ENCODE measurements at regions not wholly inside any gene's neighbourhood (a gene's known extent, or its start where the extent isn't known, plus 50 kb on each side); places are given as distances from the start of the nearest gene placed in this dataset.

DNA sequence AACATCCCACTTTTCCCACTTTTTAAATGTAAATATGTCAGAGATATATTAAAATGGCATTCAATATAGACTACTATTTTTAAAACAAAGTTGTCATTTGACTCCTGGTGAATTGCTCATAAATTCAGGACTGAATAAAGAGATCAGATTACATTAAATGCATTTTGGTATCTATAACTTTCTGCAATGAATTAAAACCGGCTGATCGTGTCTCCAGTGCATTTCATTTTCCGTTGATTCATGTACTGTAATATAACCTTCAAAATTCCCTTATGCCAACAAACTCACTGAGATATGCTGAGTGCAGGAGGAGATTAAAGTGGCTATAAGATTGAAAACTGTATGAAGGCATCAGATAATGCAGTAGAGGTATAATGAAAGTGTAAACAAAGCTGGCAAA lies 361.1 kb upstream of the CDIN1 start (continued):
- TF ChIP-seq, protein P1, sequence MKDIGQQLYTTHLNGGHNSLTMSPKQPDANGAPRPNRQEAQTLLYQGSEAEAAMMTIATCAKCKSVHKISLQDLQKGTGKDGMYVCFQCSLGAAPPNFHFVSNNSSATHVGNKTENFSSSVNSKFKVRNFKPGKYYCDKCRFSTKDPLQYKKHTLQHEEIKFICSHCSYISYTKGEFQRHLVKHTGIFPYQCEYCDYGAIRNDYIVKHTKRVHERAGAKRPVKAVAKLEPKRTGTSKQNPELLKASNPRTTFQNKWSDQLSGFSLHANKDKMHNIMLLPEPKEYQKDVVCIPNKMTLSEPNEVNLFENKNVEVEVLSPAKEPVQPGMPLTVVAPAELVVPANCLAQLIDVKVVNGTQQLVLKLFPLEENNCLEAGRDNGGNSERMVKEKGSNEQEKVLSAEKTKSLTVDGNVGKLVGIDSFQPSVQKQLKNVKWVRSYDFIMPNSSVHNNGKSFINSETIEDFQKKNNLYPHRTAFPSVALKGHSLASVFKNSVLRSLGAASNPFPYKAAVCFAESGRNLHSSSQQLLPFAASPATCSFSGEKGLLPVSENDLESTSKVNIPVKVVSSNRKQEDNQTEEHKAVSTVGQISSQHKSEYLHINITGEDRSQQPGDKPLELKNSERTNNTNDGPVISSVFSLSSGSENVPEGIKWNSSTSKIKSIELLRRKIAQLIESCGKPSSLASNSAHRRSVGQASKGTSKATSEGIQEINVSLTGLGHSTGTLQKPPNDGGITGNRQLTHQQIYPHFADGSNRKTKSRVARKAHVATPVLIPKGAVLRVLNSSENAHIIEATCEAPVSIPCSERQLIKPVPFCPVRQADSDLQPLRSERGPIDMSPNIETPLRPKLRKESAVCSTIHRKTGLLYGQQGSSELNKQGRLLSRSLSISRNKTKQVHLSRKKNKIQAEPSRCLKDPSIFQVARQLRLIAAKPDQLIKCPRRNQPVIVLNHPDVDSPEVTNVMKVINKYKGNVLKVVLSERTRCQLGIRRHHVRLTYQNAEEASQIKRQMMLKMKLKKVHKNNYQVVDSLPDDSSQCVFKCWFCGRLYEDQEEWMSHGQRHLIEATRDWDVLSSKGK (CRISPR knock-in tag; IDR thresholded peaks at IDR 0.05), result no peak
- TF ChIP-seq, protein P2, sequence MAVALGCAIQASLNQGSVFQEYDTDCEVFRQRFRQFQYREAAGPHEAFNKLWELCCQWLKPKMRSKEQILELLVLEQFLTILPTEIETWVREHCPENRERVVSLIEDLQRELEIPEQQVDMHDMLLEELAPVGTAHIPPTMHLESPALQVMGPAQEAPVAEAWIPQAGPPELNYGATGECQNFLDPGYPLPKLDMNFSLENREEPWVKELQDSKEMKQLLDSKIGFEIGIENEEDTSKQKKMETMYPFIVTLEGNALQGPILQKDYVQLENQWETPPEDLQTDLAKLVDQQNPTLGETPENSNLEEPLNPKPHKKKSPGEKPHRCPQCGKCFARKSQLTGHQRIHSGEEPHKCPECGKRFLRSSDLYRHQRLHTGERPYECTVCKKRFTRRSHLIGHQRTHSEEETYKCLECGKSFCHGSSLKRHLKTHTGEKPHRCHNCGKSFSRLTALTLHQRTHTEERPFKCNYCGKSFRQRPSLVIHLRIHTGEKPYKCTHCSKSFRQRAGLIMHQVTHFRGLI (CRISPR knock-in tag; IDR thresholded peaks at IDR 0.05), result no peak
- TF ChIP-seq SOX6 (IDR thresholded peaks at IDR 0.05), result no peak

DNA sequence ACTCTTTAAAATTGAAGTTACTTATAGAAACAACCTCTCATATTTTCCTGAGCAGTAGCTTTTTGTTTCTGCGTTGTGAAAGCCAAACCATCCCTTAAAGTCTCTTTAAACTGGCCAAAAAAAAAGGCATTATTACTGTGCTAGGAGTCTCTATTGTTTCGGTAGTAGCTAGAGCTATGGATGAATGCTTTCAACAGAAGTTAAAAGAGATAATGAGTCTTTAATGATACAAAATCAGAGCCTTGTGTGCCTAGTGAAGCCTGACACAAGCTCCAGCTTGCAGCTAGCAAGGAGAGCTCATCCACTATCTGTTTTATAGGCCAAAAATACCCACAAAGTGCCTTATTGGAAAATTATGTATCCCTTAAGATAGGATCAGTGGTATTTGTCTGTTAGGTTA lies 360.4 kb upstream of the CDIN1 start:
- H3K9ac ChIP-seq (ENCODE audit: insufficient read depth in 1 of 2, low read depth in 2 of 2, low read length in 2 of 2), result no peak overlapping the region
- DNase-seq (ENCODE audit: extremely low read depth in 1 of 4, low spot score in 3 of 4), result no peak
- H3K9me3 ChIP-seq (replicated peaks; ENCODE audit: control insufficient read depth, insufficient read depth, low read depth, low read length), result no peaks in the 10 kb centered on the region; the same call in 1 of the 2 replicates
- no peaks in the 10 kb centered on the region for H3K27me3 ChIP-seq (ENCODE audit: control insufficient read depth in 2 of 2, insufficient read depth in 2 of 2, low read length in 2 of 2)
- no TSS peak for BruUV-seq (replicated peaks)
- H3K27ac ChIP-seq (ENCODE audit: extremely low read depth, low read depth, low read length), result no peak overlapping the region
- H3K79me2 ChIP-seq (ENCODE audit: control insufficient read depth, insufficient read depth, low read length), result no peaks in the 10 kb centered on the region
- H3K4me3 ChIP-seq, result no peak overlapping the region
- 3% methylated on average over 2 of the region's 2 CpGs for WGBS (ENCODE audit: insufficient coverage, low coverage, missing lambda C conversion rate)
- H3K4me1 ChIP-seq (replicated peaks in 1 of 2; ENCODE audit: control insufficient read depth in 2 of 2, insufficient read depth in 2 of 2, low read length in 2 of 2), result no peaks in the 10 kb centered on the region
- H3K4me2 ChIP-seq (ENCODE audit: insufficient read depth, low read length), result no peak overlapping the region
- POLR2A ChIA-PET, result no interaction called here
- no peak overlapping the region for H2AFZ ChIP-seq (ENCODE audit: low read depth, low read length)
- H3K36me3 ChIP-seq (ENCODE audit: control insufficient read depth, insufficient read depth, low read length), result no peaks in the 10 kb centered on the region
- no peaks in the 10 kb centered on the region for H3K9me1 ChIP-seq (ENCODE audit: control insufficient read depth, insufficient read depth, low read length)
- no peak for FAIRE-seq
- intact Hi-C loops (cut with micrococcal nuclease) (no loop called here), in situ Hi-C loops (cut with MboI) (no loop called here)
- no peak for ATAC-seq
- H4K20me1 ChIP-seq (replicated peaks; ENCODE audit: control insufficient read depth, insufficient read depth, low read length), result no peaks in the 10 kb centered on the region
- CTCF ChIA-PET (ENCODE audit: low intra/inter-chr PET ratio), result no interaction called here
- TF ChIP-seq ZSCAN32 (CRISPR knock-in tag; IDR thresholded peaks at IDR 0.05), result no peak
- TF ChIP-seq, protein P3, sequence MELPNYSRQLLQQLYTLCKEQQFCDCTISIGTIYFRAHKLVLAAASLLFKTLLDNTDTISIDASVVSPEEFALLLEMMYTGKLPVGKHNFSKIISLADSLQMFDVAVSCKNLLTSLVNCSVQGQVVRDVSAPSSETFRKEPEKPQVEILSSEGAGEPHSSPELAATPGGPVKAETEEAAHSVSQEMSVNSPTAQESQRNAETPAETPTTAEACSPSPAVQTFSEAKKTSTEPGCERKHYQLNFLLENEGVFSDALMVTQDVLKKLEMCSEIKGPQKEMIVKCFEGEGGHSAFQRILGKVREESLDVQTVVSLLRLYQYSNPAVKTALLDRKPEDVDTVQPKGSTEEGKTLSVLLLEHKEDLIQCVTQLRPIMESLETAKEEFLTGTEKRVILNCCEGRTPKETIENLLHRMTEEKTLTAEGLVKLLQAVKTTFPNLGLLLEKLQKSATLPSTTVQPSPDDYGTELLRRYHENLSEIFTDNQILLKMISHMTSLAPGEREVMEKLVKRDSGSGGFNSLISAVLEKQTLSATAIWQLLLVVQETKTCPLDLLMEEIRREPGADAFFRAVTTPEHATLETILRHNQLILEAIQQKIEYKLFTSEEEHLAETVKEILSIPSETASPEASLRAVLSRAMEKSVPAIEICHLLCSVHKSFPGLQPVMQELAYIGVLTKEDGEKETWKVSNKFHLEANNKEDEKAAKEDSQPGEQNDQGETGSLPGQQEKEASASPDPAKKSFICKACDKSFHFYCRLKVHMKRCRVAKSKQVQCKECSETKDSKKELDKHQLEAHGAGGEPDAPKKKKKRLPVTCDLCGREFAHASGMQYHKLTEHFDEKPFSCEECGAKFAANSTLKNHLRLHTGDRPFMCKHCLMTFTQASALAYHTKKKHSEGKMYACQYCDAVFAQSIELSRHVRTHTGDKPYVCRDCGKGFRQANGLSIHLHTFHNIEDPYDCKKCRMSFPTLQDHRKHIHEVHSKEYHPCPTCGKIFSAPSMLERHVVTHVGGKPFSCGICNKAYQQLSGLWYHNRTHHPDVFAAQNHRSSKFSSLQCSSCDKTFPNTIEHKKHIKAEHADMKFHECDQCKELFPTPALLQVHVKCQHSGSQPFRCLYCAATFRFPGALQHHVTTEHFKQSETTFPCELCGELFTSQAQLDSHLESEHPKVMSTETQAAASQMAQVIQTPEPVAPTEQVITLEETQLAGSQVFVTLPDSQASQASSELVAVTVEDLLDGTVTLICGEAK (IDR thresholded peaks at IDR 0.05), result no peak
- TF ChIP-seq, protein P3 (CRISPR knock-in tag; IDR thresholded peaks at IDR 0.05), result no peak
